K562 (cell line): ENCODE measurements at regions not wholly inside any gene's neighbourhood (a gene's known extent, or its start where the extent isn't known, plus 50 kb on each side); places are given as distances from the start of the nearest gene placed in this dataset.

Experiments used
- ATAC-seq: fragments of 200-7000 bp; cut with Tn5 transposase; 3 replicates; pipeline ENCODE4 v1.9.1; 2020; ENCODE audit warnings: moderate library complexity
- BruUV-seq: library from RNA; stranded (reverse); fragments of 400-500 nt; replicated peaks from 2 replicates; lab custom pipeline; 2021; lab: Mats Ljungman, UMichigan
- CTCF ChIA-PET: fragments of 300-600 bp; formaldehyde crosslinking; extraction: SDS; loops from one replicate; lab custom pipeline; 2021; ENCODE audit warnings: low intra/inter-chr PET ratio; lab: Yijun Ruan, JAX
- POLR2A ChIA-PET: fragments of 300-600, 350-650 bp; sonication (Branson Sonifier 250); formaldehyde crosslinking; extraction: SDS; loops from one replicate; lab custom pipeline; 2021; ENCODE audit warnings: antibody characterized with exemption, inconsistent platforms; lab: Yijun Ruan, JAX
- DNase-seq, 4 experiments: peaks; one replicate each; pipeline versions ENCODE4 v3.0.0 to v3.0.0-alpha.2; 2011 to 2018; ENCODE audit warnings: low spot score in 3 of 4, mixed read lengths in 3 of 4; ENCODE audit errors: extremely low read depth in 1 of 4
- FAIRE-seq: peaks from 2 replicates; lab custom pipeline; 2011; peaks lifted over from hg19 to GRCh38; lab: Jason Lieb, UNC
- H2AFZ ChIP-seq: 2 replicates; pipeline ENCODE4 v1.6.0; 2011; ENCODE audit warnings: low read depth, low read length, control low read depth, inconsistent platforms
- H3K27ac ChIP-seq: fragments of 200-600 bp; 3 replicates; pipeline ENCODE4 v1.8.0; 2011; ENCODE audit warnings: low read depth, mild to moderate bottlenecking, control low read depth, inconsistent platforms, low read length, moderate library complexity, mixed read lengths; ENCODE audit errors: extremely low read depth
- H3K27me3 ChIP-seq, 2 experiments: fragments of 300-600 bp in 1 of 2; 2 replicates in 1 of 2; 3 replicates in 1 of 2; pipeline versions ENCODE4 v1.6.0 to v1.8.0; 2011; ENCODE audit warnings: inconsistent platforms in 2 of 2, low read length in 2 of 2, mild to moderate bottlenecking in 1 of 2, mixed read lengths in 1 of 2, moderate library complexity in 1 of 2; ENCODE audit not compliant: control insufficient read depth in 2 of 2, insufficient read depth in 2 of 2
- H3K36me3 ChIP-seq: fragments of 300-600 bp; 3 replicates; pipeline ENCODE4 v1.8.0; 2011; ENCODE audit warnings: mild to moderate bottlenecking, low read length, inconsistent platforms; ENCODE audit not compliant: control insufficient read depth, insufficient read depth
- H3K4me1 ChIP-seq, 2 experiments: fragments of 200-600 bp in 1 of 2; replicated peaks in 1 of 2; 2 replicates in 1 of 2; 3 replicates in 1 of 2; pipeline versions ENCODE4 v1.5.1 to v1.8.0; 2011; ENCODE audit warnings: inconsistent platforms in 2 of 2, low read length in 2 of 2, mild to moderate bottlenecking in 1 of 2, mixed read lengths in 1 of 2, moderate library complexity in 1 of 2; ENCODE audit not compliant: control insufficient read depth in 2 of 2, insufficient read depth in 2 of 2
- H3K4me2 ChIP-seq: 2 replicates; pipeline ENCODE4 v1.6.1; 2011; ENCODE audit warnings: low read length, control low read depth, inconsistent platforms, mixed read lengths; ENCODE audit not compliant: insufficient read depth
- H3K4me3 ChIP-seq: fragments of 200-600 bp; sonication (generic), shearing (Covaris generic); 2 replicates; pipeline ENCODE4 v1.5.1; 2016; ENCODE audit warnings: control low read depth, inconsistent platforms
- H3K79me2 ChIP-seq: fragments of 200-600 bp; 3 replicates; pipeline ENCODE4 v1.8.0; 2011; ENCODE audit warnings: low read length, inconsistent platforms; ENCODE audit not compliant: control insufficient read depth, insufficient read depth
- H3K9ac ChIP-seq, 2 experiments: 2 replicates each; pipeline versions ENCODE4 v1.6.0 to v1.6.1; 2011; ENCODE audit warnings: low read depth in 2 of 2, low read length in 2 of 2, control low read depth in 1 of 2, inconsistent platforms in 1 of 2, mild to moderate bottlenecking in 1 of 2, mixed read lengths in 1 of 2; ENCODE audit not compliant: insufficient read depth in 1 of 2
- H3K9me1 ChIP-seq: one replicate; pipeline ENCODE4 v1.6.0; 2011; ENCODE audit warnings: inconsistent platforms, mild to moderate bottlenecking, low read length, moderate library complexity; ENCODE audit not compliant: control insufficient read depth, insufficient read depth
- H3K9me3 ChIP-seq: replicated peaks from 2 replicates; pipeline ENCODE4 v1.5.1; 2011; ENCODE audit warnings: low read depth, low read length, inconsistent platforms; ENCODE audit not compliant: control insufficient read depth, insufficient read depth
- H4K20me1 ChIP-seq: replicated peaks from 2 replicates; pipeline ENCODE4 v1.6.1; 2011; ENCODE audit warnings: low read length, inconsistent platforms, mixed read lengths; ENCODE audit not compliant: control insufficient read depth, insufficient read depth
- ADNP ChIP-seq: fragments of 200-800 bp; sonication (Bioruptor generic); IDR thresholded peaks from 2 replicates; pipeline ENCODE4 v1.6.1; 2016; ENCODE audit warnings: missing genetic modification characterization, missing compliant biosample characterization
- CREB1 ChIP-seq, 2 experiments: sonication (generic) in 1 of 2; formaldehyde crosslinking in 1 of 2; IDR thresholded peaks; 2 replicates each; pipeline versions ENCODE4 v1.6.1 to v1.8.0; 2012 to 2022; ENCODE audit warnings: inconsistent platforms in 1 of 2, mild to moderate bottlenecking in 1 of 2, missing genetic modification reagents in 1 of 2, moderate library complexity in 1 of 2
- FOXA3 ChIP-seq, 2 experiments: fragments of 450-650 bp in 1 of 2; sonication (generic) in 1 of 2; formaldehyde crosslinking; IDR thresholded peaks in 1 of 2; conservative IDR thresholded peaks in 1 of 2; 2 replicates each; pipeline versions ENCODE4 v1.4.0 to v1.8.0; 2020 to 2022; ENCODE audit warnings: mild to moderate bottlenecking in 2 of 2, missing genetic modification reagents in 1 of 2
- GABPB1 ChIP-seq: sonication (generic); formaldehyde crosslinking; IDR thresholded peaks from 2 replicates; pipeline ENCODE4 v1.8.0; 2022; ENCODE audit warnings: mild to moderate bottlenecking, missing genetic modification reagents
- LARP7 ChIP-seq: fragments of 450-650 bp; IDR thresholded peaks from 2 replicates; pipeline ENCODE4 v1.6.1; 2016
- NCOA1 ChIP-seq: fragments of 450-650 bp; IDR thresholded peaks from 2 replicates; pipeline ENCODE4 v1.6.1; 2016; ENCODE audit warnings: low read depth
- NR0B1 ChIP-seq: fragments of 450-650 bp; IDR thresholded peaks from one replicate; pipeline ENCODE4 v1.6.1; 2018; ENCODE audit warnings: mild to moderate bottlenecking, moderate library complexity; ENCODE audit not compliant: partially characterized antibody
- SIN3B ChIP-seq: fragments of 450-650 bp; IDR thresholded peaks from 2 replicates; pipeline ENCODE4 v1.6.1; 2017; ENCODE audit warnings: low read depth, mild to moderate bottlenecking, moderate library complexity
- TEAD1 ChIP-seq, 2 experiments: fragments of 450-650 bp in 1 of 2; sonication (generic) in 1 of 2; formaldehyde crosslinking; IDR thresholded peaks; 2 replicates each; pipeline versions ENCODE4 v1.4.0 to v1.8.0; 2020 to 2022; ENCODE audit warnings: mild to moderate bottlenecking in 2 of 2, missing genetic modification reagents in 1 of 2
- in situ Hi-C: fragments of 300-500 bp; cut with MboI; formaldehyde crosslinking; loops from 4 replicates; pipeline ENCODE4 v1.15.0; 2018; ENCODE audit warnings: inconsistent platforms, mixed read lengths
- intact Hi-C: fragments of 100-400 bp; cut with micrococcal nuclease; formaldehyde crosslinking; loops from 2 replicates; pipeline ENCODE4 v1.14.2; 2022
- TF ChIP-seq, protein P1 (sequence below): fragments of 250-450 bp; sonication (Bioruptor Pico); IDR thresholded peaks from 2 replicates; pipeline ENCODE4 v1.5.0; 2020; ENCODE audit warnings: mild to moderate bottlenecking, borderline replicate concordance
- TF ChIP-seq, protein P2 (sequence below), 3 experiments: IDR thresholded peaks in 2 of 3; conservative IDR thresholded peaks in 1 of 3; 2 replicates each; pipeline ENCODE4 v1.5.1; 2011 to 2012; ENCODE audit warnings: low read length in 3 of 3, mild to moderate bottlenecking in 3 of 3, control low read depth in 2 of 3, improper control_type of control experiment in 1 of 3, inconsistent platforms in 1 of 3, low read depth in 1 of 3, mixed read lengths in 1 of 3, moderate library complexity in 1 of 3; ENCODE audit not compliant: insufficient read depth in 2 of 3
- TF ChIP-seq, protein P3 (sequence below): conservative IDR thresholded peaks from 2 replicates; pipeline ENCODE4 v1.6.1; 2011; ENCODE audit warnings: low read depth, mild to moderate bottlenecking, low read length; ENCODE audit not compliant: control insufficient read depth
- TF ChIP-seq, protein P4 (sequence below), 2 experiments: fragments of 450-650 bp in 1 of 2; sonication (generic) in 1 of 2; formaldehyde crosslinking in 1 of 2; IDR thresholded peaks in 1 of 2; conservative IDR thresholded peaks in 1 of 2; 2 replicates each; pipeline versions ENCODE4 v1.6.1 to v1.8.1; 2016 to 2023; ENCODE audit warnings: mild to moderate bottlenecking in 2 of 2, moderate library complexity in 2 of 2, inconsistent platforms in 1 of 2, missing genetic modification reagents in 1 of 2

DNA sequence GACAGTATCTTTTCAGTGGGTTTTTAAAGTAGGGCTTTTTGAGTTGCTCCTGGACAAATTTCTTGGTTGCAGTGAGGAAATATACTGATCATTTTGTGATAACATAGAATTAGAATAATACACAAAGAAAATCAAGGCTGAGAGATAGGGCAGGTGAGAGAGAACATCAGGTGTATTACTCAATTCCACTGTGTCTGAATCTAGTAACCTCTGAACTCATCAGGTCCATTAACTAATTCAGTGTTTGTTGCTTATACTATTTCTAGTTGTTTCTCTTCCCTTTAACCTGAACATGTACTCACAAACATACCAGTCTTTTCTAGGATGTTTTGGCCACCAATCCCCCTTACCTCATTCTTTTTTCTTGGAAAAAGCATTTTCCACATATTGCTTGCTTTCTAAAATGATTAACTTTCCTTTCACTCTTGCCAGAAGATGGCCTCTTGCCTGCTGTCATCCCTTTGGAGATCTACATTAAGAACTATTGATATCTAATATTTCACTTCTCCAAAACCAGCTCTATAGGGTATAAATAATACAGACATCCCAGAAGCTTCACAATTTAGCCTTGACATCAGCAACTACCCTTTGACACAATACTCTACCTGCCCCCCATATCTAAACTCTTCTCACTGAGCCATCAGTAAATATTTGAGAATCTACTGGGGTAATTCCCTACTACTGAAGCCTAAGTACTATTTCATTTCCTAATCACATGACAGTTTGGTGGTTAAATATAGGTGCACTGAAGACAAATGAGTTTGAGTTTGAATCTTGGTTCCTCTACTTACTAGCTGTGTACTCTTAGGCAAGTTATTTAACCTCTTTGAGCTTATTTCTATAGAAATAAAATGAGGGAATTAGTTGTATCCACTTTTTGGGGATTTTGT is 470.8 kb upstream of the IGFBP7 start:
- no peak overlapping the region for H2AFZ ChIP-seq
- no peak overlapping the region for H3K9ac ChIP-seq
- no peak overlapping the region for H3K4me2 ChIP-seq
- H3K9me1 ChIP-seq: no peaks in the 10 kb centered on the region
- in situ Hi-C loops (no loop called here), intact Hi-C loops (no loop called here)
- H3K27ac ChIP-seq: no peak overlapping the region
- H3K27me3 ChIP-seq: no peaks in the 10 kb centered on the region
- no peak overlapping the region for H3K4me3 ChIP-seq
- no TSS peak for BruUV-seq
- ChIA-PET CTCF (no interaction called here), POLR2A (no interaction called here)
- no peaks in the 10 kb centered on the region for H4K20me1 ChIP-seq
- no peaks in the 10 kb centered on the region for H3K4me1 ChIP-seq
- no peaks in the 10 kb centered on the region for H3K79me2 ChIP-seq
- no peak for ATAC-seq
- H3K36me3 ChIP-seq: no peaks in the 10 kb centered on the region
- FAIRE-seq: no peak
- DNase-seq: no peak
- no peaks in the 10 kb centered on the region for H3K9me3 ChIP-seq
- TF ChIP-seq, protein P1, sequence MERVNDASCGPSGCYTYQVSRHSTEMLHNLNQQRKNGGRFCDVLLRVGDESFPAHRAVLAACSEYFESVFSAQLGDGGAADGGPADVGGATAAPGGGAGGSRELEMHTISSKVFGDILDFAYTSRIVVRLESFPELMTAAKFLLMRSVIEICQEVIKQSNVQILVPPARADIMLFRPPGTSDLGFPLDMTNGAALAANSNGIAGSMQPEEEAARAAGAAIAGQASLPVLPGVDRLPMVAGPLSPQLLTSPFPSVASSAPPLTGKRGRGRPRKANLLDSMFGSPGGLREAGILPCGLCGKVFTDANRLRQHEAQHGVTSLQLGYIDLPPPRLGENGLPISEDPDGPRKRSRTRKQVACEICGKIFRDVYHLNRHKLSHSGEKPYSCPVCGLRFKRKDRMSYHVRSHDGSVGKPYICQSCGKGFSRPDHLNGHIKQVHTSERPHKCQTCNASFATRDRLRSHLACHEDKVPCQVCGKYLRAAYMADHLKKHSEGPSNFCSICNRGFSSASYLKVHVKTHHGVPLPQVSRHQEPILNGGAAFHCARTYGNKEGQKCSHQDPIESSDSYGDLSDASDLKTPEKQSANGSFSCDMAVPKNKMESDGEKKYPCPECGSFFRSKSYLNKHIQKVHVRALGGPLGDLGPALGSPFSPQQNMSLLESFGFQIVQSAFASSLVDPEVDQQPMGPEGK (CRISPR knock-in tag): no peak
- TF ChIP-seq GABPB1 (CRISPR knock-in tag): no peak
- TF ChIP-seq, protein P2, sequence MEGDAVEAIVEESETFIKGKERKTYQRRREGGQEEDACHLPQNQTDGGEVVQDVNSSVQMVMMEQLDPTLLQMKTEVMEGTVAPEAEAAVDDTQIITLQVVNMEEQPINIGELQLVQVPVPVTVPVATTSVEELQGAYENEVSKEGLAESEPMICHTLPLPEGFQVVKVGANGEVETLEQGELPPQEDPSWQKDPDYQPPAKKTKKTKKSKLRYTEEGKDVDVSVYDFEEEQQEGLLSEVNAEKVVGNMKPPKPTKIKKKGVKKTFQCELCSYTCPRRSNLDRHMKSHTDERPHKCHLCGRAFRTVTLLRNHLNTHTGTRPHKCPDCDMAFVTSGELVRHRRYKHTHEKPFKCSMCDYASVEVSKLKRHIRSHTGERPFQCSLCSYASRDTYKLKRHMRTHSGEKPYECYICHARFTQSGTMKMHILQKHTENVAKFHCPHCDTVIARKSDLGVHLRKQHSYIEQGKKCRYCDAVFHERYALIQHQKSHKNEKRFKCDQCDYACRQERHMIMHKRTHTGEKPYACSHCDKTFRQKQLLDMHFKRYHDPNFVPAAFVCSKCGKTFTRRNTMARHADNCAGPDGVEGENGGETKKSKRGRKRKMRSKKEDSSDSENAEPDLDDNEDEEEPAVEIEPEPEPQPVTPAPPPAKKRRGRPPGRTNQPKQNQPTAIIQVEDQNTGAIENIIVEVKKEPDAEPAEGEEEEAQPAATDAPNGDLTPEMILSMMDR (IDR thresholded peaks at IDR 0.05 in 2 of 3, conservative IDR thresholded peaks at IDR 0.05 in 1 of 3; ENCODE audit: insufficient read depth in 2 of 3, low read depth in 1 of 3, low read length in 3 of 3): no peak
- no peak for TF ChIP-seq NCOA1
- no peak for TF ChIP-seq LARP7
- TF ChIP-seq NR0B1: no peak
- no peak for TF ChIP-seq FOXA3 (CRISPR knock-in tag; conservative IDR thresholded peaks at IDR 0.05 in 1 of 2, IDR thresholded peaks at IDR 0.05 in 1 of 2)
- TF ChIP-seq SIN3B: no peak
- TF ChIP-seq, protein P3, sequence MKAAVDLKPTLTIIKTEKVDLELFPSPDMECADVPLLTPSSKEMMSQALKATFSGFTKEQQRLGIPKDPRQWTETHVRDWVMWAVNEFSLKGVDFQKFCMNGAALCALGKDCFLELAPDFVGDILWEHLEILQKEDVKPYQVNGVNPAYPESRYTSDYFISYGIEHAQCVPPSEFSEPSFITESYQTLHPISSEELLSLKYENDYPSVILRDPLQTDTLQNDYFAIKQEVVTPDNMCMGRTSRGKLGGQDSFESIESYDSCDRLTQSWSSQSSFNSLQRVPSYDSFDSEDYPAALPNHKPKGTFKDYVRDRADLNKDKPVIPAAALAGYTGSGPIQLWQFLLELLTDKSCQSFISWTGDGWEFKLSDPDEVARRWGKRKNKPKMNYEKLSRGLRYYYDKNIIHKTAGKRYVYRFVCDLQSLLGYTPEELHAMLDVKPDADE: no peak
- TF ChIP-seq, protein P4, sequence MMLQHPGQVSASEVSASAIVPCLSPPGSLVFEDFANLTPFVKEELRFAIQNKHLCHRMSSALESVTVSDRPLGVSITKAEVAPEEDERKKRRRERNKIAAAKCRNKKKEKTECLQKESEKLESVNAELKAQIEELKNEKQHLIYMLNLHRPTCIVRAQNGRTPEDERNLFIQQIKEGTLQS (IDR thresholded peaks at IDR 0.05): no peak
- TF ChIP-seq, protein P4 (CRISPR knock-in tag; conservative IDR thresholded peaks at IDR 0.05): no peak
- TF ChIP-seq CREB1 (IDR thresholded peaks at IDR 0.05): no peak
- no peak for TF ChIP-seq CREB1 (CRISPR knock-in tag; IDR thresholded peaks at IDR 0.05)
- no peak for TF ChIP-seq TEAD1 (CRISPR knock-in tag; IDR thresholded peaks at IDR 0.05)
- TF ChIP-seq ADNP: no peak
